ENCODE measurements at regions not wholly inside any gene's neighbourhood (a gene's known extent, or its start where the extent isn't known, plus 50 kb on each side); places are given as distances from the start of the nearest gene placed in this dataset.

GRCh38 chr21:31550070-31550469 lies 109.4 kb upstream of the SOD1 start:
- no peak overlapping the region for H3K27ac ChIP-seq
- TF ChIP-seq ZFX (IDR thresholded peaks at IDR 0.05) (no peak), CTCF (conservative IDR thresholded peaks at IDR 0.05) (no peak)

GRCh38 chr21:31548688-31549087 lies 110.8 kb upstream of the SOD1 start:
- TF ChIP-seq ZFX (IDR thresholded peaks at IDR 0.05) (no peak), CTCF (conservative IDR thresholded peaks at IDR 0.05) (no peak; the same call in 1 of the 2 replicates)
- no peak overlapping the region for H3K27ac ChIP-seq

GRCh38 chr21:31546443-31547170 lies 112.9 kb upstream of the SOD1 start:
- no peak overlapping the region for H3K27ac ChIP-seq
- TF ChIP-seq ZFX (IDR thresholded peaks at IDR 0.05) = no peak
- no peak for TF ChIP-seq CTCF (conservative IDR thresholded peaks at IDR 0.05)

- no peak overlapping the region for H3K27ac ChIP-seq
- TF ChIP-seq CTCF (conservative IDR thresholded peaks at IDR 0.05) = no peak
- TF ChIP-seq ZFX (IDR thresholded peaks at IDR 0.05) = no peak
These were observed 114.5 kb upstream of the SOD1 start for GRCh38 chr21:31545036-31545435.

GRCh38 chr21:31543191-31543590 lies 116.3 kb upstream of the SOD1 start:
- TF ChIP-seq CTCF (conservative IDR thresholded peaks at IDR 0.05) = no peak
- TF ChIP-seq ZFX (IDR thresholded peaks at IDR 0.05) = no peak
- H3K27ac ChIP-seq = no peak overlapping the region

- no peak overlapping the region for H3K27ac ChIP-seq
- TF ChIP-seq CTCF (conservative IDR thresholded peaks at IDR 0.05) (no peak), ZFX (IDR thresholded peaks at IDR 0.05) (no peak)
These were observed 120.7 kb upstream of the SOD1 start for GRCh38 chr21:31538816-31539215.

- TF ChIP-seq CTCF (conservative IDR thresholded peaks at IDR 0.05) (no peak; the same call in 1 of the 2 replicates), ZFX (IDR thresholded peaks at IDR 0.05) (no peak)
- no peak overlapping the region for H3K27ac ChIP-seq
These were observed 121.5 kb upstream of the SOD1 start for GRCh38 chr21:31537872-31538576.

Measured in C4-2B (cell line).